IMR-90 (cell line): ENCODE measurements at regions not wholly inside any gene's neighbourhood (a gene's known extent, or its start where the extent isn't known, plus 50 kb on each side); places are given as distances from the start of the nearest gene placed in this dataset.

Source experiments
- ATAC-seq: fragments of 200-7000 bp; cut with Tn5 transposase; 2 replicates; pipeline ENCODE4 v1.9.1; 2020; ENCODE audit warnings: low read depth, mild to moderate bottlenecking, moderate library complexity
- BruUV-seq: library from RNA; stranded (reverse); fragments of 400-500 nt; replicated peaks from 2 replicates; lab custom pipeline; 2021; lab: Mats Ljungman, UMichigan
- CTCF ChIA-PET: fragments of 300-600 bp; formaldehyde crosslinking; extraction: SDS; loops from one replicate; lab custom pipeline; 2021; ENCODE audit warnings: antibody characterized with exemption; lab: Yijun Ruan, JAX
- POLR2A ChIA-PET: fragments of 300-600 bp; sonication (Branson Sonifier 250); formaldehyde crosslinking; loops from one replicate; lab custom pipeline; 2022; ENCODE audit warnings: antibody characterized with exemption; ENCODE audit not compliant: unreplicated experiment; lab: Charles Lee
- DNase-seq: peaks from one replicate; pipeline ENCODE4 v3.0.0; 2013
- H2AFZ ChIP-seq: replicated peaks from 2 replicates; pipeline ENCODE3; 2013; ENCODE audit warnings: low read length, mild to moderate bottlenecking; ENCODE audit not compliant: poor library complexity
- H2AK5ac ChIP-seq: 2 replicates; pipeline ENCODE4 v1.6.1; 2013; ENCODE audit warnings: low read depth, low read length, inconsistent platforms
- H2AK9ac ChIP-seq: replicated peaks from 2 replicates; pipeline ENCODE3; 2013; ENCODE audit warnings: mild to moderate bottlenecking, low read depth, low read length, moderate library complexity; ENCODE audit not compliant: poor library complexity
- H2BK120ac ChIP-seq: 2 replicates; pipeline ENCODE4 v1.6.1; 2013; ENCODE audit warnings: low read depth, low read length, inconsistent platforms
- H2BK15ac ChIP-seq: 3 replicates; pipeline ENCODE4 v1.6.1; 2013; ENCODE audit warnings: low read depth, low read length, inconsistent platforms
- H2BK20ac ChIP-seq: 2 replicates; pipeline ENCODE4 v1.6.1; 2013; ENCODE audit warnings: low read depth, mild to moderate bottlenecking, inconsistent platforms, low read length, moderate library complexity
- H2BK5ac ChIP-seq: 2 replicates; pipeline ENCODE4 v1.6.1; 2013; ENCODE audit warnings: mild to moderate bottlenecking, low read depth, low read length, inconsistent platforms; ENCODE audit not compliant: poor library complexity, severe bottlenecking
- H3K14ac ChIP-seq: replicated peaks from 2 replicates; pipeline ENCODE4 v1.6.1; 2013; ENCODE audit warnings: low read depth, low read length, inconsistent platforms
- H3K18ac ChIP-seq: 2 replicates; pipeline ENCODE4 v1.6.1; 2013; ENCODE audit warnings: low read depth, low read length, control low read depth
- H3K23ac ChIP-seq: 2 replicates; pipeline ENCODE4 v1.6.1; 2013; ENCODE audit warnings: low read depth, low read length, inconsistent platforms
- H3K27ac ChIP-seq: 2 replicates; pipeline ENCODE4 v1.5.1; 2013; ENCODE audit warnings: mild to moderate bottlenecking, control low read depth, low read length; ENCODE audit not compliant: insufficient read depth
- H3K27me3 ChIP-seq: 2 replicates; pipeline ENCODE4 v1.6.1; 2013; ENCODE audit warnings: low read length; ENCODE audit not compliant: control insufficient read depth, insufficient read depth
- H3K36me3 ChIP-seq: 2 replicates; pipeline ENCODE4 v1.6.1; 2013; ENCODE audit warnings: low read length, mixed read lengths; ENCODE audit not compliant: control insufficient read depth, insufficient read depth
- H3K4ac ChIP-seq: 2 replicates; pipeline ENCODE4 v1.6.1; 2013; ENCODE audit warnings: low read depth, low read length, inconsistent platforms
- H3K4me1 ChIP-seq: 2 replicates; pipeline ENCODE4 v1.6.1; 2013; ENCODE audit warnings: low read length, mixed read lengths; ENCODE audit not compliant: control insufficient read depth, insufficient read depth
- H3K4me2 ChIP-seq: 2 replicates; pipeline ENCODE4 v1.6.1; 2013; ENCODE audit warnings: low read depth, mild to moderate bottlenecking, control low read depth, low read length, moderate library complexity
- H3K4me3 ChIP-seq: 2 replicates; pipeline ENCODE4 v1.5.1; 2013; ENCODE audit warnings: low read depth, mild to moderate bottlenecking, control low read depth, low read length, moderate library complexity; ENCODE audit not compliant: insufficient read depth
- H3K56ac ChIP-seq: 2 replicates; pipeline ENCODE4 v1.6.1; 2013; ENCODE audit warnings: low read length, inconsistent platforms; ENCODE audit not compliant: insufficient read depth; ENCODE audit errors: extremely low read depth
- H3K79me1 ChIP-seq, 2 experiments: 2 replicates each; pipeline ENCODE4 v1.6.1; 2013; ENCODE audit warnings: low read length in 2 of 2, inconsistent platforms in 1 of 2, low read depth in 1 of 2
- H3K9ac ChIP-seq: 2 replicates; pipeline ENCODE4 v1.6.1; 2013; ENCODE audit warnings: low read depth, low read length, control low read depth
- H3K9me1 ChIP-seq: 2 replicates; pipeline ENCODE4 v1.6.1; 2013; ENCODE audit warnings: low read length, inconsistent platforms; ENCODE audit not compliant: insufficient read depth
- H3K9me3 ChIP-seq: 2 replicates; pipeline ENCODE4 v1.6.1; 2013; ENCODE audit warnings: low read length; ENCODE audit not compliant: control insufficient read depth, insufficient read depth
- H4K20me1 ChIP-seq: 2 replicates; pipeline ENCODE4 v1.6.1; 2013; ENCODE audit warnings: low read length, inconsistent platforms; ENCODE audit not compliant: insufficient read depth
- H4K5ac ChIP-seq: 2 replicates; pipeline ENCODE4 v1.6.1; 2013; ENCODE audit warnings: mild to moderate bottlenecking, low read depth, low read length, control low read depth
- H4K8ac ChIP-seq, 2 experiments: 2 replicates each; pipeline ENCODE4 v1.6.1; 2013; ENCODE audit warnings: low read depth in 2 of 2, low read length in 2 of 2, control low read depth in 1 of 2, inconsistent platforms in 1 of 2
- H4K91ac ChIP-seq: 2 replicates; pipeline ENCODE4 v1.6.1; 2013; ENCODE audit warnings: low read depth, low read length, inconsistent platforms; ENCODE audit not compliant: insufficient read depth
- BHLHE40 ChIP-seq: fragments of 150-350 bp; IDR thresholded peaks from 2 replicates; pipeline ENCODE4 v1.6.1; 2016; ENCODE audit warnings: mild to moderate bottlenecking, low read depth, low read length
- CEBPB ChIP-seq: IDR thresholded peaks from 2 replicates; pipeline ENCODE4 v1.6.1; 2012; ENCODE audit warnings: low read depth, low read length, improper control_type of control experiment
- CHD1 ChIP-seq: IDR thresholded peaks from 2 replicates; pipeline ENCODE4 v1.6.1; 2012; ENCODE audit warnings: low read depth, low read length, improper control_type of control experiment
- CTCF ChIP-seq: conservative IDR thresholded peaks from 2 replicates; pipeline ENCODE4 v1.5.1; 2012; ENCODE audit warnings: mild to moderate bottlenecking, low read depth, low read length, improper control_type of control experiment
- ELK1 ChIP-seq: fragments of 150-350 bp; IDR thresholded peaks from 2 replicates; pipeline ENCODE4 v1.6.1; 2016; ENCODE audit warnings: low read depth, mild to moderate bottlenecking, low read length, moderate library complexity, borderline replicate concordance
- FOS ChIP-seq: fragments of 150-350 bp; IDR thresholded peaks from 2 replicates; pipeline ENCODE4 v1.6.1; 2016; ENCODE audit warnings: low read depth, low read length
- MAFK ChIP-seq: IDR thresholded peaks from 2 replicates; pipeline ENCODE4 v1.6.1; 2012; ENCODE audit warnings: low read depth, low read length, improper control_type of control experiment
- MAZ ChIP-seq: IDR thresholded peaks from 2 replicates; pipeline ENCODE4 v1.6.1; 2012; ENCODE audit warnings: low read depth, mild to moderate bottlenecking, low read length, improper control_type of control experiment, moderate library complexity, borderline replicate concordance
- MXI1 ChIP-seq: IDR thresholded peaks from 2 replicates; pipeline ENCODE4 v1.6.1; 2012; ENCODE audit warnings: low read depth, mild to moderate bottlenecking, low read length, moderate library complexity, borderline replicate concordance
- NFE2L2 ChIP-seq: fragments of 150-350 bp; IDR thresholded peaks from 2 replicates; pipeline ENCODE4 v1.6.1; 2016; ENCODE audit warnings: low read depth, mild to moderate bottlenecking, low read length
- POLR2A ChIP-seq: IDR thresholded peaks from 2 replicates; pipeline ENCODE4 v1.6.1; 2012; ENCODE audit warnings: mild to moderate bottlenecking, low read depth, low read length
- RAD21 ChIP-seq: IDR thresholded peaks from 2 replicates; pipeline ENCODE4 v1.6.1; 2012; ENCODE audit warnings: low read length, improper control_type of control experiment
- RCOR1 ChIP-seq: IDR thresholded peaks from 2 replicates; pipeline ENCODE4 v1.6.1; 2012; ENCODE audit warnings: mild to moderate bottlenecking, low read length, improper control_type of control experiment; ENCODE audit not compliant: insufficient replicate concordance
- RFX5 ChIP-seq: IDR thresholded peaks from 2 replicates; pipeline ENCODE4 v1.8.0; 2012; ENCODE audit warnings: low read depth, mild to moderate bottlenecking, low read length, moderate library complexity
- SMC3 ChIP-seq: fragments of 150-350 bp; IDR thresholded peaks from 2 replicates; pipeline ENCODE4 v1.6.1; 2016; ENCODE audit warnings: low read depth, mild to moderate bottlenecking, antibody characterized with exemption, low read length, moderate library complexity
- USF2 ChIP-seq: fragments of 150-350 bp; IDR thresholded peaks from 2 replicates; pipeline ENCODE4 v1.6.1; 2017; ENCODE audit warnings: mild to moderate bottlenecking, antibody characterized with exemption, low read length, low read depth
- WGBS, 2 experiments: methylation state at CpG; one replicate each; pipeline versions ENCODE4 v1.1.5 to v1.1.7; 2013; ENCODE audit warnings: missing lambda C conversion rate in 2 of 2; ENCODE audit not compliant: insufficient read length in 1 of 2; ENCODE audit errors: extremely low coverage in 2 of 2; 5-methylcytosine and 5-hydroxymethylcytosine counted together
- dilution Hi-C: fragments of 300-500 bp; cut with HindIII; formaldehyde crosslinking; loops from one replicate; pipeline ENCODE4 v1.14.3; 2018; ENCODE audit warnings: low sequenced_read_pairs; ENCODE audit not compliant: unreplicated experiment
- in situ Hi-C: fragments of 300-500 bp; cut with MboI; formaldehyde crosslinking; loops from 3 replicates; pipeline ENCODE4 v1.14.3; 2019; ENCODE audit warnings: low sequenced_read_pairs, inconsistent platforms, mixed read lengths
- intact Hi-C: fragments of 100-400 bp; cut with micrococcal nuclease; formaldehyde crosslinking; loops from 2 replicates; pipeline ENCODE4 v1.10.0; 2022

GRCh38 chr2:13574831-13575230 is 858.1 kb downstream of the TRIB2 start:
- TF ChIP-seq NFE2L2, result no peak
- no peak for TF ChIP-seq MXI1
- no peak for TF ChIP-seq CTCF
- TF ChIP-seq MAFK, result no peak
- TF ChIP-seq CEBPB, result no peak
- TF ChIP-seq RFX5, result no peak
- no peak for TF ChIP-seq ELK1
- no peak for TF ChIP-seq RAD21
- no peak for TF ChIP-seq BHLHE40
- no peak for TF ChIP-seq SMC3
- no peak for TF ChIP-seq MAZ
- no peak for TF ChIP-seq FOS
- TF ChIP-seq CHD1, result no peak
- no peak for TF ChIP-seq USF2
- TF ChIP-seq RCOR1, result no peak
- no peak for TF ChIP-seq POLR2A

More at GRCh38 chr2:13574831-13575230, 858.1 kb downstream of the TRIB2 start:
- ATAC-seq (no peak), DNase-seq (no peak)
- ChIA-PET CTCF (no interaction called here), POLR2A (no interaction called here)
- Histone ChIP-seq H2BK20ac (no peak overlapping the region), H3K9me1 (no peaks in the 10 kb centered on the region), H4K20me1 (no peaks in the 10 kb centered on the region), H3K79me1 (no peaks in the 10 kb centered on the region), H3K4me3 (no peak overlapping the region), H3K27ac (no peak overlapping the region), H3K9me3 (peaks cover 6% of the 10 kb centered on the region; the same call in 1 of the 2 replicates), H4K5ac (no peak overlapping the region), H2BK5ac (no peak overlapping the region), H3K23ac (no peak overlapping the region), H3K18ac (no peak overlapping the region), H3K36me3 (no peaks in the 10 kb centered on the region), H3K4me1 (no peaks in the 10 kb centered on the region), H2AFZ (no peak overlapping the region), H2AK5ac (no peak overlapping the region), H2AK9ac (no peak overlapping the region), H2BK15ac (no peak overlapping the region), H3K9ac (no peak overlapping the region), H4K8ac (no peak overlapping the region), H3K4ac (no peak overlapping the region), H3K14ac (no peak overlapping the region), H3K27me3 (no peaks in the 10 kb centered on the region), H4K91ac (no peak overlapping the region), H3K4me2 (no peak overlapping the region), H3K56ac (no peak overlapping the region), H2BK120ac (no peak overlapping the region)
- intact Hi-C loops, result no loop called here
- no TSS peak for BruUV-seq
- dilution Hi-C loops, result no loop called here
- WGBS, 2 experiments, result 60% methylated on average over 1 of the region's 2 CpGs; no CpG with 5 or more reads in 1 of the 2 experiments
- in situ Hi-C loops, result no loop called here
